Naive thymus-derived CD4-positive, alpha-beta T cell (primary cell): ENCODE measurements at regions not wholly inside any gene's neighbourhood (a gene's known extent, or its start where the extent isn't known, plus 50 kb on each side); places are given as distances from the start of the nearest gene placed in this dataset.

Experiments
- ATAC-seq: fragments of 150-1000 bp; cut with Tn5 transposase; 2 replicates; pipeline ENCODE4 v1.10.0; 2021; ENCODE audit warnings: mild to moderate bottlenecking, moderate library complexity
- CTCF ChIA-PET: fragments of 350-600 bp; sonication (Branson Sonifier 250); formaldehyde crosslinking; loops from one replicate; lab custom pipeline; 2021; ENCODE audit warnings: antibody characterized with exemption; lab: Charles Lee
- POLR2A ChIA-PET: fragments of 350-600 bp; sonication (Branson Sonifier 250); formaldehyde crosslinking; loops from one replicate; lab custom pipeline; 2021; ENCODE audit warnings: antibody characterized with exemption, inconsistent platforms; lab: Charles Lee
- DNase-seq, 9 donors: peaks; one replicate each; pipeline versions ENCODE4 v3.0.0 to v3.0.0-alpha.2; 2020 to 2022; ENCODE audit warnings: mixed read lengths in 1 of 9
- H3K27ac ChIP-seq: one replicate; pipeline ENCODE4 v1.7.0; 2013; ENCODE audit warnings: mild to moderate bottlenecking, low read depth, low read length, moderate library complexity
- H3K27me3 ChIP-seq, 2 donors: one replicate each; pipeline ENCODE4 v1.7.0; 2013; ENCODE audit warnings: low read length in 2 of 2, mild to moderate bottlenecking in 2 of 2, moderate library complexity in 2 of 2; ENCODE audit not compliant: control insufficient read depth in 2 of 2, insufficient read depth in 2 of 2
- H3K36me3 ChIP-seq, 3 experiments: 1 replicate in 2 of 3; 2 replicates in 1 of 3; pipeline ENCODE4 v1.7.0; 2013; ENCODE audit warnings: low read length in 3 of 3, mild to moderate bottlenecking in 3 of 3, moderate library complexity in 1 of 3; ENCODE audit not compliant: insufficient read depth in 3 of 3, control insufficient read depth in 2 of 3
- H3K4me1 ChIP-seq, 2 donors: one replicate each; pipeline ENCODE4 v1.7.0; 2013; ENCODE audit warnings: low read length in 2 of 2, mild to moderate bottlenecking in 2 of 2, moderate library complexity in 1 of 2; ENCODE audit not compliant: control insufficient read depth in 2 of 2, insufficient read depth in 2 of 2
- H3K4me3 ChIP-seq: 2 replicates; pipeline ENCODE4 v1.7.0; 2013; ENCODE audit warnings: mild to moderate bottlenecking, low read length
- H3K9me3 ChIP-seq, 3 experiments: 1 replicate in 2 of 3; 2 replicates in 1 of 3; pipeline ENCODE4 v1.7.0; 2013; ENCODE audit warnings: low read length in 3 of 3; ENCODE audit not compliant: control insufficient read depth in 2 of 3
- H3K27ac Mint-ChIP-seq, 9 donors: one replicate each; pipeline ENCODE4 v1.8.0; 2020 to 2022; ENCODE audit warnings: mixed read lengths in 9 of 9, mild to moderate bottlenecking in 8 of 9, moderate library complexity in 5 of 9, inconsistent platforms in 2 of 9
- H3K27me3 Mint-ChIP-seq, 5 donors: one replicate each; pipeline ENCODE4 v1.8.0; 2021 to 2022; ENCODE audit warnings: mixed read lengths in 5 of 5, mild to moderate bottlenecking in 1 of 5
- H3K36me3 Mint-ChIP-seq, 5 donors: one replicate each; pipeline ENCODE4 v1.8.0; 2020 to 2022; ENCODE audit warnings: mixed read lengths in 5 of 5, mild to moderate bottlenecking in 3 of 5, inconsistent platforms in 1 of 5
- H3K4me1 Mint-ChIP-seq, 7 donors: one replicate each; pipeline ENCODE4 v1.8.0; 2020 to 2022; ENCODE audit warnings: mixed read lengths in 7 of 7, mild to moderate bottlenecking in 3 of 7, inconsistent platforms in 1 of 7
- H3K4me3 Mint-ChIP-seq, 10 donors: one replicate each; pipeline ENCODE4 v1.8.0; 2020 to 2022; ENCODE audit warnings: mild to moderate bottlenecking in 10 of 10, mixed read lengths in 10 of 10, moderate library complexity in 6 of 10, inconsistent platforms in 2 of 10
- H3K9me3 Mint-ChIP-seq, 11 donors: one replicate each; pipeline ENCODE4 v1.8.0; 2020 to 2022; ENCODE audit warnings: mixed read lengths in 11 of 11, mild to moderate bottlenecking in 4 of 11, inconsistent platforms in 1 of 11, moderate library complexity in 1 of 11
- intact Hi-C, 2 donors: fragments of 100-400 bp; cut with micrococcal nuclease; formaldehyde crosslinking; loops; one replicate each; pipeline ENCODE4 v1.15.1; 2023

GRCh38 chr10:30256084-30256483 lies 93.0 kb downstream of the MTPAP start:
- Histone ChIP-seq H3K27ac (no peak overlapping the region), H3K4me1 (no peaks in the 10 kb centered on the region), H3K36me3 (no peaks in the 10 kb centered on the region), H3K4me3 (no peak overlapping the region), H3K9me3 (no peaks in the 10 kb centered on the region), H3K27me3 (no peaks in the 10 kb centered on the region)
- intact Hi-C loops, result no loop called here
- ChIA-PET CTCF (interaction anchor here (0.5 kb wide), 1 partner anchor 11 kb away, joined by 5 read pairs; no protein-coding TSS in a partner anchor), POLR2A (no interaction called here)
- Mint-ChIP-seq H3K27ac (no peak overlapping the region), H3K9me3 (peaks cover 7 to 47% (median 19%) of the 10 kb centered on the region in 11 donors), H3K4me3 (no peak overlapping the region), H3K4me1 (peaks cover 0 to 3% (median 0%) of the 10 kb centered on the region in 7 donors), H3K36me3 (peaks cover 0 to 9% (median 9%) of the 10 kb centered on the region in 5 donors), H3K27me3 (peaks cover 25 to 46% (median 40%) of the 10 kb centered on the region in 5 donors)
- DNase-seq (no peak), ATAC-seq (no peak)

GRCh38 chr10:30254926-30255325 lies 94.2 kb downstream of the MTPAP start:
- peaks cover 18 to 50% (median 34%) of the 10 kb centered on the region in 5 donors for H3K27me3 Mint-ChIP-seq
- no peaks in the 10 kb centered on the region for H3K36me3 ChIP-seq
- ATAC-seq, result no peak
- peaks cover 7 to 47% (median 19%) of the 10 kb centered on the region in 11 donors for H3K9me3 Mint-ChIP-seq
- ChIA-PET POLR2A (no interaction called here), CTCF (no interaction called here)
- H3K4me3 Mint-ChIP-seq, result no peak overlapping the region
- H3K4me1 Mint-ChIP-seq, result peaks cover 0 to 3% (median 0%) of the 10 kb centered on the region in 7 donors
- no peaks in the 10 kb centered on the region for H3K9me3 ChIP-seq
- H3K27me3 ChIP-seq, result no peaks in the 10 kb centered on the region
- intact Hi-C loops, result no loop called here
- peaks cover 0 to 9% (median 9%) of the 10 kb centered on the region in 5 donors for H3K36me3 Mint-ChIP-seq
- no peak overlapping the region for H3K27ac ChIP-seq
- H3K4me3 ChIP-seq, result no peak overlapping the region
- no peak overlapping the region for H3K27ac Mint-ChIP-seq
- DNase-seq, result no peak
- H3K4me1 ChIP-seq, result no peaks in the 10 kb centered on the region

GRCh38 chr10:30248728-30249127 lies 100.3 kb downstream of the MTPAP start:
- ChIA-PET CTCF (no interaction called here), POLR2A (no interaction called here)
- DNase-seq (no peak), ATAC-seq (no peak)
- H3K27ac Mint-ChIP-seq, result no peak overlapping the region
- Histone ChIP-seq H3K4me3 (no peak overlapping the region), H3K27ac (no peak overlapping the region), H3K4me1 (no peaks in the 10 kb centered on the region), H3K27me3 (no peaks in the 10 kb centered on the region), H3K36me3 (no peaks in the 10 kb centered on the region), H3K9me3 (no peaks in the 10 kb centered on the region)
- H3K4me1 Mint-ChIP-seq, result peaks cover 0 to 14% (median 9%) of the 10 kb centered on the region in 7 donors
- H3K27me3 Mint-ChIP-seq, result peaks cover 0 to 23% (median 3%) of the 10 kb centered on the region in 5 donors
- intact Hi-C loops, result no loop called here
- H3K36me3 Mint-ChIP-seq, result peaks cover 0 to 10% (median 0%) of the 10 kb centered on the region in 5 donors
- peaks cover 0 to 22% (median 8%) of the 10 kb centered on the region in 11 donors for H3K9me3 Mint-ChIP-seq
- no peak overlapping the region for H3K4me3 Mint-ChIP-seq

- Mint-ChIP-seq H3K4me3 (peak overlapping the region in 5 of 10 donors; percentile 3 to 57 (median 28)), H3K27me3 (peaks cover 0 to 17% (median 3%) of the 10 kb centered on the region in 5 donors)
Measured at GRCh38 chr10:30247704-30248103, 101.4 kb downstream of the MTPAP start.

GRCh38 chr10:30241422-30242110 lies 107.5 kb downstream of the MTPAP start:
- H3K4me3 ChIP-seq, result no peak overlapping the region
- Mint-ChIP-seq H3K9me3 (peaks cover 0 to 1% (median 0%) of the 10 kb centered on the region in 11 donors), H3K4me3 (no peak overlapping the region), H3K27me3 (peaks cover 0 to 20% (median 6%) of the 10 kb centered on the region in 5 donors), H3K36me3 (no peaks in the 10 kb centered on the region), H3K4me1 (peaks cover 0 to 8% (median 0%) of the 10 kb centered on the region in 7 donors), H3K27ac (no peak overlapping the region)
- no peaks in the 10 kb centered on the region for H3K9me3 ChIP-seq
- H3K27ac ChIP-seq, result no peak overlapping the region
- intact Hi-C loops, result loop anchor here (1.0 kb wide), 2 partner anchors 239 to 243 kb away; no protein-coding TSS in a partner anchor
- no peaks in the 10 kb centered on the region for H3K36me3 ChIP-seq
- H3K4me1 ChIP-seq, result no peaks in the 10 kb centered on the region
- ATAC-seq, result no peak
- H3K27me3 ChIP-seq, result no peaks in the 10 kb centered on the region
- ChIA-PET POLR2A (no interaction called here), CTCF (interaction anchor here (0.7 to 1.5 kb wide), 2 partner anchors 244 to 924 kb away, joined by 3 to 6 read pairs; no protein-coding TSS in a partner anchor)
- DNase-seq, result no peak

More at GRCh38 chr10:30247704-30248103, 101.4 kb downstream of the MTPAP start:
- POLR2A ChIA-PET, result no interaction called here
- Histone ChIP-seq H3K9me3 (no peaks in the 10 kb centered on the region), H3K27me3 (no peaks in the 10 kb centered on the region), H3K36me3 (no peaks in the 10 kb centered on the region), H3K4me1 (no peaks in the 10 kb centered on the region), H3K27ac (no peak overlapping the region), H3K4me3 (no peak overlapping the region)
- H3K27ac Mint-ChIP-seq, result no peak overlapping the region
- no peak for ATAC-seq
- peaks cover 0 to 10% (median 0%) of the 10 kb centered on the region in 5 donors for H3K36me3 Mint-ChIP-seq
- DNase-seq, result no peak
- peaks cover 0 to 11% (median 9%) of the 10 kb centered on the region in 7 donors for H3K4me1 Mint-ChIP-seq
- CTCF ChIA-PET, result no interaction called here
- intact Hi-C loops, result no loop called here
- H3K9me3 Mint-ChIP-seq, result peaks cover 0 to 13% (median 2%) of the 10 kb centered on the region in 11 donors

GRCh38 chr10:30238836-30239235 lies 110.2 kb downstream of the MTPAP start:
- H3K27me3 Mint-ChIP-seq, result peaks cover 8 to 28% (median 12%) of the 10 kb centered on the region in 5 donors
- DNase-seq, result no peak
- H3K4me1 Mint-ChIP-seq, result peaks cover 0 to 11% (median 0%) of the 10 kb centered on the region in 7 donors
- ATAC-seq, result no peak
- Histone ChIP-seq H3K27me3 (no peaks in the 10 kb centered on the region), H3K27ac (no peak overlapping the region), H3K9me3 (no peaks in the 10 kb centered on the region), H3K4me1 (no peaks in the 10 kb centered on the region), H3K4me3 (no peak overlapping the region), H3K36me3 (no peaks in the 10 kb centered on the region)
- intact Hi-C loops, result no loop called here
- POLR2A ChIA-PET, result no interaction called here
- H3K9me3 Mint-ChIP-seq, result peaks cover 0 to 3% (median 0%) of the 10 kb centered on the region in 11 donors
- H3K27ac Mint-ChIP-seq, result peak overlapping the region in 1 of 9 donors; percentile 61
- peaks cover 0 to 3% (median 0%) of the 10 kb centered on the region in 5 donors for H3K36me3 Mint-ChIP-seq
- H3K4me3 Mint-ChIP-seq, result no peak overlapping the region
- CTCF ChIA-PET, result no interaction called here
